ENCODE measurements at regions not wholly inside any gene's neighbourhood (a gene's known extent, or its start where the extent isn't known, plus 50 kb on each side); places are given as distances from the start of the nearest gene placed in this dataset.
"Not testable (repeated sequence)": the region's sequence is repeated elsewhere in the genome, so short reads cannot be mapped to it uniquely, and the experiment has no call there.

DNA sequence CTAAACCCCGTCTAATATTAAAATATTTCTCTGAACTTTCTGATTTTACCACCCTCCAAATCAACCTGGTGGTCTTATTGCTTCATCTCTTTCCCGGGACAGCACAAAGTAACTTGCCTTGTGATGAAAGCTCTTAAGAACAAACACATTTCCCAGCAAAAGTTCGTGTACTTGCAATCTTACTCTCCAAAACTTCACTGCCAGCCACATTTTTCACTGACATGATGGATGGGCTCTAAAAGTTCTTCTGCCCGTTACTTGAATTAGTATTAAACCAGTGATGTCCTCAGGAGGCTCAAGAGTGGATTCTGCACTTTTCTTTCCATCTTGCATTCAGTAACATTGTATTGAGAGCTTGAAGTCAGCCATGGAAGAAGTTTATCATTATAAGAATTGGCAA is 731.6 kb upstream of the GJE1 start:
- POLR2A ChIA-PET: no interaction called here
- DNase-seq (ENCODE audit: extremely low spot score): no peak
- CTCF ChIA-PET: no interaction called here
- TF ChIP-seq, protein P1, sequence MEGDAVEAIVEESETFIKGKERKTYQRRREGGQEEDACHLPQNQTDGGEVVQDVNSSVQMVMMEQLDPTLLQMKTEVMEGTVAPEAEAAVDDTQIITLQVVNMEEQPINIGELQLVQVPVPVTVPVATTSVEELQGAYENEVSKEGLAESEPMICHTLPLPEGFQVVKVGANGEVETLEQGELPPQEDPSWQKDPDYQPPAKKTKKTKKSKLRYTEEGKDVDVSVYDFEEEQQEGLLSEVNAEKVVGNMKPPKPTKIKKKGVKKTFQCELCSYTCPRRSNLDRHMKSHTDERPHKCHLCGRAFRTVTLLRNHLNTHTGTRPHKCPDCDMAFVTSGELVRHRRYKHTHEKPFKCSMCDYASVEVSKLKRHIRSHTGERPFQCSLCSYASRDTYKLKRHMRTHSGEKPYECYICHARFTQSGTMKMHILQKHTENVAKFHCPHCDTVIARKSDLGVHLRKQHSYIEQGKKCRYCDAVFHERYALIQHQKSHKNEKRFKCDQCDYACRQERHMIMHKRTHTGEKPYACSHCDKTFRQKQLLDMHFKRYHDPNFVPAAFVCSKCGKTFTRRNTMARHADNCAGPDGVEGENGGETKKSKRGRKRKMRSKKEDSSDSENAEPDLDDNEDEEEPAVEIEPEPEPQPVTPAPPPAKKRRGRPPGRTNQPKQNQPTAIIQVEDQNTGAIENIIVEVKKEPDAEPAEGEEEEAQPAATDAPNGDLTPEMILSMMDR (IDR thresholded peaks at IDR 0.05; ENCODE audit: control extremely low read depth, extremely low read depth, low read depth, missing control alignments): no peak

DNA sequence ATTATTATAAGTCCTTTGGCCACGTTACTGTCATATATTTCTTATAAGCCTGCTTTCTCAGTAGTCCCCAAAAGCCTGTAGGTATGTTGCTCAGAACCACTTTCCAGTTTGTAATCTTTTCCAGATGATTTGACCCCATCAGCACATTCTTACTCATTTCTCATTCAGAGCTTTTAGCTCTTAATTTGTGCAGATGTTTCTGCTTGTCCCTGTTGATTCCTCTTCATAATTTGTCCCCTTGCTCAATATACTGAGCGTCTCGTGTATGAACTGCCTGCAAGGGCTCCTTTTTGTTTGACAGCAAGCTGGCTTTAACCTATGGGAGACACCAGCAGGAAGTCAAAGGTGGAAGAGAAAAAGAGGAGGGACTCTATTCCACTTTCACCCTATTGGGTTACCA is 733.8 kb upstream of the GJE1 start:
- TF ChIP-seq, protein P1 (IDR thresholded peaks at IDR 0.05; ENCODE audit: control extremely low read depth, extremely low read depth, low read depth, missing control alignments): no peak
- POLR2A ChIA-PET: no interaction called here
- no peak for DNase-seq (ENCODE audit: extremely low spot score)
- CTCF ChIA-PET: interaction anchor here (0.9 to 1.6 kb wide), 3 partner anchors 11 to 24 kb away, joined by 3 to 4 read pairs (median 4); no protein-coding TSS in a partner anchor

DNA sequence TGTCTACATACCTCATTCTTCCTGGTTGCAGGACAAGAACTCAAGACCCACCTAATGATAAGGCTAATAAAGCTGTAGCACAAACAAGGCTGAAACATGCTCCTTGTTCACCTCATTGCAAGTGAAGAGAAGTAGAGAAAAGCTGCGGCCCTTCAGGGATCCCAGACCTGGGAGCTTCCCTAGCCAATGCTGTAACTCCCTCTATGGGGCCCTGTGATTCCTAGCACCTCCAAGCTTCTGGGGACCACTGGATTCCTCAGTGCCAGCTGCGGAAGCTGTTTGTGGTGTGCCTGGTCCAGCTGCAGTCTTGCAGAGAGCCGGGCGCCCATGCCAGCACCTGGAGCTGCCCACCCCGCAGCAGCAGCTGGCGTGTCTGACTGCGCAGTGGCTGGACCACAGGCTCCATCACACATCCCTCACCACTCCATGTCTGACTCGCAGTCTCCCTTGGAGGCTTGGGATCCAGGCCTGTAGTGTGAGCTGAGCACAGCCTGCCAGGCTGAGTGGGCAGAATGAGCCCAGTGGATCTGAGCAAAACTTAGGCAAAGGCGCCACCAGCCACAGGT is 737.2 kb upstream of the GJE1 start:
- no peak for DNase-seq (ENCODE audit: extremely low spot score)
- CTCF ChIA-PET: interaction anchor here (1.1 kb wide), 1 partner anchor 10 kb away, joined by 5 read pairs; no protein-coding TSS in a partner anchor
- TF ChIP-seq, protein P1 (IDR thresholded peaks at IDR 0.05; ENCODE audit: control extremely low read depth, extremely low read depth, low read depth, missing control alignments): no peak
- POLR2A ChIA-PET: no interaction called here

DNA sequence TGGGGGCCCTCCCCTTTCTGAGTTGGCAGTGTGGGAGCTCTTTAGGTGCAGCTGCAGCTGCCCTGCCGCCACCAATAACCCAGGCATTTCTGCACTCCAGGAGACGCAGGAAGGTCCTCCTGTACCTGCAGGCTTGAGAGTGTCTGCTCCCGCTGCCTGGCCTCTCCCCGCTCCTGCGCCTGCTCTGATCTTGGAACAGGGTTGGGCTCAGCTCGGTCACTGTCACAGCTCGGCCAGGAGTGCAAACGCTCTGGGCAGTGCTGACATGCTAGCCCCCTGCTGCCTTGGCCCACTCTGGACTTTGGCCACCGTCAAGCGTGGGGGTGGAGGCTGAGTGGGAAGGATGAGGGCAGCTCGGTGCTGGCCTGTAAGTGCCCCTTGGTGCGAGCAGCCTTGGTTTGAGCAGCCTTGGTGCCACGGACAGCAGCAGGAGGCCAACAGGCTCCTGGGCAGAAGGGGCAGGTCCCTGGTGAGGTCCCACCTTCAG is 738.1 kb upstream of the GJE1 start:
- POLR2A ChIA-PET: no interaction called here
- no peak for DNase-seq (ENCODE audit: extremely low spot score)
- CTCF ChIA-PET: no interaction called here
- TF ChIP-seq, protein P1 (IDR thresholded peaks at IDR 0.05; ENCODE audit: control extremely low read depth, extremely low read depth, low read depth, missing control alignments): no peak

DNA sequence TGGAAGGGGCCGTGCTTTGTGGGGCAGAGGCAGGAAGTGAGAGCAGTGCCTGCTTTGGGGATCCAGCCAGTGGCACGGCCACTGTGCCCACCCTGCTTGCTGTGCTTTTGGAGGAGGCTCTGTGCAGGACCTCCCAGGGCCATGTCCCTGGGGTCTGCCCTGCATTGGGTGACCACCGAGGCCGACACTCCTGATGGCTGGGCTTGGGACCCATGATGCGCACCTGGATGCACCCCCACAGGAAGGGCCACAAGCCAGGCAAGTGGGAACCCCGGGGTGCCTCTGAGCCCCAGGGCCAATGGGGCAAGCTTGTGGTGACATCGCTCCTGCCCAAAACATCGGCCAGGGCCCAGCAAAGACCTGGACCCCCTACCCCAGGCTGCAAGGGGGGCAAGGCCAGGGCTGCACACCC is 738.6 kb upstream of the GJE1 start:
- ChIA-PET CTCF (interaction anchor here (1.0 kb wide), 1 partner anchor 9 kb away, joined by 3 read pairs; no protein-coding TSS in a partner anchor), POLR2A (no interaction called here)
- no peak for DNase-seq (ENCODE audit: extremely low spot score)
- TF ChIP-seq, protein P1 (IDR thresholded peaks at IDR 0.05; ENCODE audit: control extremely low read depth, extremely low read depth, low read depth, missing control alignments): no peak

DNA sequence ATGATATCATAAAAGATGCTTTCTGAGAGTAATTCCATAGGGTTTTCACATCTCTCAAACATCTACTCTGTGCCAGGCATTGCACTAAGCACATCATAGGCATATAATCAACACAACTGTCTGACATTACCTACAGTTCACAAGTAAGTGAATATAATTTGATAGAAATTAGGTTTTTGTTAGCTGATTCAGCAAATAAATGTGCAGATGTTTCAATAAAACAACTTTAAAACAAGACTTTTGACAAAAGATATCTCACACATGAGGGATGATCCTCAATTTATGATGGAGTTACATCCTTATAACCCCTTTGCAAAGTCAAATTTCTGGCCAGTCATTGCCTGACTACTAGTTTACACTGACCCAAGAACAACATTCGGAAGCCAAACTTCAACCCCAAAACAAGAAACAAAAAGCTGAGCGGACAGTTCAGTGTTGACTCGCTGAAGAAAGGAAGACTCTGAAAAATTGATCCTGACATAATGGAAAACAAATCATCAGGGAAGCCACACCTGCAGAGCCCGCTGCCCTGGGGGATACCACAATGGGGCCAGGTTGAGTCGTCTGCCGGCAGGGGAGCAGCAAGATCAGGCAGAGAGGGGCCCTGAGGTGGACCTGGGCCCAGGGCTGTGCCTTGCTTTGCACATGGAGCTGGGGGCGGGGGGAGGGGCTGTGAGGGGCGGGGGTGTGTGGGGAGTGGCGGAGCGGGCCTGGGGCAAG is 739.2 kb upstream of the GJE1 start:
- TF ChIP-seq, protein P1 (IDR thresholded peaks at IDR 0.05; ENCODE audit: control extremely low read depth, extremely low read depth, low read depth, missing control alignments): no peak
- no peak for DNase-seq (ENCODE audit: extremely low spot score)
- ChIA-PET POLR2A (no interaction called here), CTCF (interaction anchor here (1.0 kb wide), 1 partner anchor 10 kb away, joined by 3 read pairs; no protein-coding TSS in a partner anchor)

DNA sequence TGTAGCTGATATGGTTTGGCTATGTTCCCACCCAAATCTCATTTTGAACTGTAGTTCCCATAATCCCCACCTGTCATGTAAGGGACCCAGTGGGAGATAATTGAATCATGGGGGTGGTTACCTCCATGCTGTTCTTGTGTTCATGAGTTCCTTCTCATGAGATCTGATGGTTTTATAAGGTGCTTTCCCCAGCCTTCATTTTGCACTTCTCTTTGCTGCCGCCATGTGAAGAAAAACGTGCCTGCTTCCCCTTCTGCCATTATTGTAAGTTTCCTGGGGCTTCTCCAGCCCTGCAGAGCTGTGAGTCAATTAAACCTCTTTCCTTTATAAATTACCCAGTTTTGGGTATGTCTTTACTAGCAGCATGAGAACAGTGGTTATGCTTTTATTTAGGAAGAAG is 741.6 kb upstream of the GJE1 start:
- DNase-seq (ENCODE audit: extremely low spot score); CTCF ChIA-PET; POLR2A ChIA-PET: not testable (repeated sequence)
